GM21529 (cell line): ENCODE measurements at regions not wholly inside any gene's neighbourhood (a gene's known extent, or its start where the extent isn't known, plus 50 kb on each side); places are given as distances from the start of the nearest gene placed in this dataset.
"Not testable (repeated sequence)": the region's sequence is repeated elsewhere in the genome, so short reads cannot be mapped to it uniquely, and the experiment has no call there.

Experiments
- ATAC-seq: cut with Tn5 transposase; IDR thresholded peaks from one replicate; pipeline ENCODE4 v1.9.1; 2021; ENCODE audit not compliant: unreplicated experiment

DNA sequence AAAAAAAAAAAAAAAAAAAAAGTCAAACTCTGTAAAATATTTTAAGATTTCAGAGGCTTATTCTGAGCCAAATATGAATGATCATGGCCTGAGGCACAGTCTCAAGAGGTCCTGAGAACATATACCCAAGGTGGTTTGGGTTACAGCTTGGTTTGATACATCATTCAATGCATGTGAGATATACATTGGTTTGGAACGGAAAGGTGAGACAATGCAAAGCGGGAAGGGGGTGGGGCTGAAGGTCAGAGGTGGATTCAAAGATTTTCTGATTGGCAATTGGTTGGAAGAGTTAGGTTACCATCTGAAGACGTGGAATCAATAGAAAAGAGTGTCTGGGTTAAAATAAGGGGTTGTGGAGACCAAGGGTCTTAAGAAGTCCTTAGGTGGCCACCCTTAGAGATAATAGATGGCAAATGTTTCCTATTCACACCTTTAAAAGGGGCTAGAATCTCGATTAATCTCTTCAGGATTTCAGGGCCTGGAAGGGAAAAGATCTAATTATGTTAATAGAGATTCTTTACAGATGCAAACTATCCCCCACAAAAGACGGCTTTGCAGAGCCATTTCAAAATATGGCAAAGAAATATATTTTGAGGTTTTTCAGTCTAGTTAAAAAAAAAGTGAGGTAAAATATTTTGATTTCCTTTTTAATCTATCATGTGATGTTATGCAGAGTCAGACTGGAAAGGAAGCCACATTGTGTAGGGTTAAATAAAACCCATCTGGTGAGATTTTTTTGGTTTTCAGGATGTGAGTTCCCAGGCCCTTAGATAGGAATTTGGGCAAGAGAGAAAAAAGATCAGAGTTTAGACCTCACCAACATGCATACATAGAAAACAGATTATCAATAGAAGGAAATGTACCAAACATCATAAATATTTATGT, 173.8 kb upstream of the CNOT2 start:
- no peak for ATAC-seq

DNA sequence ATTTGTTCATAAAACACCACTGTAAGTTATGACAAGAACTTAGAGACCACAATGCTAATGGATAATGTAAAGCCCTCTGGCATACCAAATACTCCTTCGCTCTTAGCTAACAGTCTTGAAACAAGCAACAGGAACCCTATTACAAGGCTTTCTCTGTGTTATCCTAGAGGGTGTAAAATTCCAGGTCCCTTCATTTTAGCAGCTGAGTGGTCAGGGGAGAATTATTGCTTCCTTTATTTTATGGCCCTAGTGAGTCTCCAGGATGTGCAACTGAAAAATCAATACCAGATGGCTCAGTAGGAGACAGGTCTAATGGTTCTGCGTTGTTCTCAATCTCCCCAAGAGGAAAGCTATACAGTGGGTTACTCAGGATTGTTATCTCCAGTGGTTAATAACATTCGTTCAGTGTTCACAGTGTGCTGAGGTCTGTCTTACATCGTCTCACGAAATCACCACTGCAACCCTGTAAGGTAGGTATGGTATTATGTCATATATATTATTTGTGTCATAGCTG, 172.7 kb upstream of the CNOT2 start:
- ATAC-seq, result no peak

DNA sequence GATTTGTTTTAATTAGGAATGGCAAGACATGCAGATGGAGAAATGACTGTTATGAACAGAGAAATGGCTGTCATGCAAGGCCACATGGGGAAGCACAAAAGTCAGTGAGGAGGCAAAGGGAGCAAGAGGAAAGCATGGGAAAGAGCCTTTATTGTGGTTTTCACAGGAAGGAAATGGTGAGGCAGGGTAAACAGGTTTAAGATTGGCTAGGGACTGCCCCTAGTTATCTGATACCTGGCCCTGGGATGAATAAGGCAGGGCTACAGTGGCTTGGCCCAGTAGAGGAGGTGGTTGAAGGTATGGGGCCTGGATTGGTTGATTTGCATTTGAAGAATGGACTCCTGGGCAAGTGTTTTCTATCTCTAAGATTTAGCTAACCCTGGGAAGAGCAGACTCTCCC, 168.7 kb upstream of the CNOT2 start:
- ATAC-seq, result no peak

DNA sequence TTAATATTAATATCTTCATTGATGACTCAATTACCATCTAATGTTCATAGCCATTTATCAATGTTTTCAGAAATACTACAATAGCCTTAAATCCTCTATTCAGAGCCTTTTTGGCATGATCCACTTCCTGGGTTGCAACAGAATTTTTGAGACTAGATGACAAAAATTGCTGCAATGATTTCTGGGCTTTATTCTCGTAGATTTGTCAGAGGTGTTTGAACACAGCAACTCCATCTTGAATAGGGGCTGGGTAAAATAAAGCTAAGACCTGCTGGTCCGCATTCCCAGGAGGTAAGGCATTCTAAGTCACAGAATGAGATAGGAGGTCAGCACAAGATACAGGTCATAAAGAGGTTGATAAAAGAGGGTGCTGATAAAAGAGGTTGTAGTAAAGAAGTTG, 165.8 kb upstream of the CNOT2 start:
- no peak for ATAC-seq

DNA sequence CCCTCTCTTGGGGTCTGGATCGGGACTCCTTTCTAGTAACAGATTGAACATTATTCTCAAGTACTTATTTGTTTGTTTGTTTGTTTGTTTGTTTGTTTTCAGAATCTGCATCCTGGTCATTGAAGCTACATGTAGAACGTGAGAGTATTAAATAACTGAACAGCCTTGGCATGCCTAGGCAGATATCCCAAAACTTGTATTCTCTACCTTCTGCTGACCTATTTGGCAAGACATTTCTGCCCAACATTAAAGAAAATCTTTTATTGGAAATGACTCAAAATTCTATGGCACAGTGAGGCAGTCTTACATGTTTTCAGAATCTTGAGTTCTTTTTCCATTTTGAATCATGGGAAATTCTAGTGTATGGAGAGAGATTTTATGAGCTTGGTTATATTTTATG, 165.1 kb upstream of the CNOT2 start:
- no peak for ATAC-seq

DNA sequence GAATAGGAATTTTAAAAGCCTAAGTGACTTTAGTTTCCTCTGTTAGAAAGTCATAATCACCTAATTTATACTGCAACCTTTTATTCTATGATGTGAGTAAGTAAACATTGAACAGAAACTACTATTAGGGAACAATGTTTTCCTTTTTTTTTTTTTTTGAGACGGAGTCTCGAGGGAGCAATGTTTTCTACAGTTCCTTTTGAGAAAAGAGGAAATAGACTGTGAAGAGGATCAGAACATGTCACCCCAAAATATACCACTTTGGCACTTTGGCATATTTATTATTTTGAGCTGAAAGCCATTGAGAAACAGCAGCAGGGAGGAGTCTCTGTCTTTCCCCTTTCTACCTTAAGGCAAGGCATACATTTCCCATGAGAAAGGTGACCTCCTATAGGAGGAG, 162.7 kb upstream of the CNOT2 start:
- no peak for ATAC-seq

DNA sequence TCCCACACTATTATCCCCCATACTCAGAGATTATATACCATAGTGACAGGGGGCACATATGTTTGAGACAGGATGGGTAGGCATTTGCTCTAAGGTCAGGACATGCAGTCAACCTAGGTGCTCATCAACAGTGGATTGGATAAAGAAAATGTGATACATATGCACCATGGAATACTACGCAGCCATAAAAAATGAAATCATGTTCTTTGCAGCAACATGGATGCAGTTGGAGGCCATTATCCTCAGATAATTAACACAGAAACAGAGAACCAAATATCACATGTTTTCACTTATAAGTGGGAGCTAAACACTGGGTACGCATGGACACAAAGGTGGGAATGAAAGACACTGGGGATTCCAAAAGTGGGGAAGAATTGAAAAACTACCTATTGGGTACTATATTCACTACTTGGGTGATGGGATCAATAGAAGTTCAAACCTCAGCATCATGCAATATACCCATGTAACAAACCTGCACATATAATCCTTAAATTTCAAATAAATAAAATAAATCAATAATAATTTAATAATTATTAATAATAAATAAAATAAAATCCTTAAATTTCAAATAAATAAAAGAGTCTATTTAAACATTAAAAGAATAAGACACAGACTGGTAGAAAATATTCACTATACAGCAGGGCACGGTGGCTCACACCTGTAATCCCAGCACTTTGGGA, 160.1 kb upstream of the CNOT2 start:
- ATAC-seq, result no peak

DNA sequence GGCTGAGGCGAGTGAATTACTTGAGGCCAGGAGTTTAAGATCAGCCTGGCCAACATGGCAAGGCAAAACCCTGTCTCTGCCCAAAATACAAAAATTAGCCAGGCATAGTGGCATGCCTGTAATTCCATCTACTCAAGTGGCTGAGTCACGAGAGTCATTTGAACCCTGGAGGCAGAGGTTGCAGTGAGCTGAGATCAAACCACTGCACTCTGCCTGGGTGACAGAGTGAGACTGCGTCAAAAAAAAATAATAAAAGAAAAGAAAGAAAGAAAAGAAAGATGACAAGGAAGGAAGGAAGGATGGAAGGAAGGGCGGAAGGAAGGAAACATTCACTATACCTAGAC, 159.6 kb upstream of the CNOT2 start:
- no peak for ATAC-seq

DNA sequence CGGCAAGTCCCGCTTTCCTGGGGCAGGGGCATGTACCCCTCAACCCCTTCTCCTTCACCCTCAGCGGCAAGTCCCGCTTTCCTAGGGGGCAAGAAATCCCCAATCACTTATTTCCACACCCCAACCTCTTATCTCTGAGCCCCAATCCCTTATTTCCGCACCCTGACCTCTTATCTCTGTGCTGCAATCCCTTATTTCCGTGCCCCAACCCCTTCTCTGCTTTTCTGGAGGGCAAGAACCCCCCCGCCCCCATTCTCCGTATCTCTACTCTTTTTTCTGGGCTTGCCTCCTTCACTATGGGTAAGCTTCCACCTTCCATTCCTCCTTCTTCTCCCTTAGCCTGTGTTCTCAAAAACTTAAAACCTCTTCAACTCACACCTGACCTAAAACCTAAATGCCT, 156.9 kb upstream of the CNOT2 start:
- not testable (repeated sequence) for ATAC-seq

DNA sequence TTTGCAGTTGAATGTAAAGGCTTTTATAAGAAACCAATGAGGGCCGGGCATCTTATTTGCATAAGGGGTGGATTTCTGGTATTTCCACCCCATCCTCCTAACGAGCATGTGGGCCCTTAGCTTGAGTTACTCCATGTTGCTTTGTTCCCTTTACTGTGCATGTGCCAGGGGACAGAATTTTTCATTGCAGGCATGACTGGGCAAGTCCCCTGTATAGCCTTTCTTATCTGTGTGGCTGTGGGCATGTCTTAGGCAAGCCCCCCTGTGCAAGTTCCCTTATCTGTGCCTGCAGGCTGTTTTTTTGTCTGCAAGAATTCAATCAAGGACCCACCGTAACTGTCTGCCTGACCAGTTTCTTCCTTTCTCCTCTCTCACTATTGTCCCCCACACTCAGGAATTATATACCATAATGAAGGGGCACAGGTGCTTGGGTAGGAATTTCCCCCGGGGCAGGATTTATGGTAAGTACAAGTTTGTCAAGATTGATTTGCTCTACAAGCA, 152.2 kb upstream of the CNOT2 start:
- ATAC-seq, result no peak

DNA sequence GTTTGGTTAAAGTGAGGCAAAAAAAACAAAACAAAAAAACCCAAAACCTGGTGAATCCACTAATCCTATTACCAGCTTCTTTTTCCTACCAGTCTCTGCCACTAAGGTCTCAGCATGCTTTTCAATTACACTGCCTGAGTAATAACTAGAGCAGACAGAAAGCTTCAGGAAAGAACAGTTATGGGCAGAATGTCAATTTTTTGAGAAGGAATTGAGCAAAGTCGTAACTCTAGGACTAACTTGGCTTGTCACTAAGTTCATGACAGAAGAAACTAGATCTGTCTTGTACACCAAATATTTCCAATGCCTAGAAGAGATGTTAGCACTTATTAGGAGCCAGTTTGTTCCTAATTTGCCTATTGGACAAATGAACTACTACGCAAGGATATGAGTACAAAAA, 148.8 kb upstream of the CNOT2 start:
- no peak for ATAC-seq

DNA sequence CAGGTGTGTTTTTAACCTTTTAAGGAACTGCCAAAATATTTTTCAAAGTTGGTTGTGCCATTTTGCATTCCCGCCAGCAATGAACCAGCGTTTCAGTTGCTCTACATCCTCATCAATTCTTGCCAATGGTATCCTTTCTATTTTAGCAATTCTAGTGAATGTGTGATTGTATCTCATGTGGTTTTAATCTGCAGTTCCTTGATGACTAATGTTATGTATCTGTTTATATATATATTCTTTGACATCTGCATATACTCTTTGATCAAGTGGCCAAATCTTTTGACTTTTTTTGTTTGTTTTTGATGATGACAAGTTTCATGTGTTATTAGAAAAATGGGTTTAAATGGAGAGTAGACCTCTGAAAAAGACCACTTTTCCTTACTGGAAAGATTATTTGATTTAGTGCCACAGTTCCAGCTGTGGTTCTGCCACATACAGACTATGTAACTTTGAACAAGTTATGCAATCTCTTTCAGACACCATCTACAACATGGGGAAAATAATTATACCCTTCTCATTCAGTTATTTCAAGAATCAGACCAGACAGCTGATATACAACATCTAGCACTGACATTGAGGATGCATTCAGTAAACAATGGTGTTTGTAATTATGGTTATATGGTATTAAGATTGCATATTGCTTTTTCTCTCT, 146.3 kb upstream of the CNOT2 start:
- no peak for ATAC-seq

DNA sequence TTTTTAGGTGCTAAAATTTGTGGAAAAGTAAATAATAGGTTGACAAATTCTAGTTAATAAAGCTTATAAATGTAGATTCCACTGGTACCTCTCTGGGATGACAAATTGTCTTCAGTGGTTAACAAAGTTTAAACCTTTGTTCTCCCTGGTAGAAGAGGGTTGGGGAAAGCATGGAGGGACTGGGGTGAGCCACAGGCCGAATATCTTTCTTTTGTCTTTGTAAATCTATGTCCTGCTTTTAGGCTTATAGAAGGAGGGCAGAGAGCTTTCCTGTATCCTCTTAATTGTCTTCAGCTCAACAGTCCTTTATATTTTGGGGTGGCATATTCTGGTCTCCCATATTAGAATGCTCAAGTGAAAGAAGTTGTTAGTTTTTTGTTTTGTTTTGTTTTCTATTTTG, 142.2 kb upstream of the CNOT2 start:
- ATAC-seq, result no peak

DNA sequence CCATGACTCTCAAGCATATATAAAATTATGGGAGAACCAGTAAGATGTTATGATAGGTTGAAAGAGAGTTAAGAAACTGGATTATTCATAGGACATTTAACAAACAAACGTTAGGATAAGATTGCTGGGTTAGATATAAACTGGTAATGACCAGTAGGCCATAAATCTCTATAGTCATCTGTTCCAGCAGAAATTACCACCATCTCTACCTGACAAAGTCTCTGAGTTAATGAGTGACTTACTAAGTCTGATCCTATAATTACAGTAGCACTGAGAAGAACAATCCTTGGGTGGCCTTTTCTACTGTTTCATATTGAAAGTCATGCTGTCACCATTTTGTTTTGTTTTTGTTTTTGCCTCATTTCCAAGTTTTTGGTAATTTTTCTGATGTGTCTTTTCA, 136.9 kb upstream of the CNOT2 start:
- no peak for ATAC-seq

DNA sequence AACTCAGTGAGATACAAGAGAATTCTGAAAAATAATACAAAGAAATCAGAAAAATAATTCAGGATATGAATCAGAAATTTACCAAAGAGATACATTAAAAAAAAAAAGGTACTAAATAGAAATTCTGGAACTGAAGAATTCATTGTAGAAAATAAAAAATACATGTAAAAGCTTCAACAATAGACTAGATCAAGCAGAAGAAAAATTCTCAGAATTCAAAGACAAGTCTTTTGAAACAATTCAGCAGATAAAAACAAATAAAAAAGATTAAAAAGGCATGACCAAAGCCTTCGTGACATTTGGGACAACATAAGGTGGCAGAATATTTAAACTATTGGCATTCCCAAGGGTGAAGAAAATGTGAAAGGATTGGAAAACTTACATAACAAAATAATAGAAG, 133.1 kb upstream of the CNOT2 start:
- no peak for ATAC-seq

DNA sequence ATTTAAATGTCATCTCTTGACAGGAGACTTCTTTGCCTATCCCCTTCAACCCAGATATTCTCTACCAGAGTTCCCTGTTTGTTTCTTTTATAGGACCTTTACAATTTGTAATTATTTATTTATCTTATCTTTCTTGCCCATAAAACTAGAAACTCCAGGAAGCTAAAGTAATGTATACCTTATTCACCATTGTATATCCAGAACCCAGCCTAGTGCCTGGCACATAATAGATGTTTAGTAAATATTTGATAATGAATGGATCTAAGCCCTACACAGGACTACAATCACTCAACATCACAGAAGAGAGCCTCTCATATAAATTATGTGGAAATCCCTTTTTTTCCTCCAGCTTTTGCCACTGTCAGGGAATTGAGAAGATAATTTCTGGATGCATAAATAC, 125.6 kb upstream of the CNOT2 start:
- ATAC-seq, result no peak

DNA sequence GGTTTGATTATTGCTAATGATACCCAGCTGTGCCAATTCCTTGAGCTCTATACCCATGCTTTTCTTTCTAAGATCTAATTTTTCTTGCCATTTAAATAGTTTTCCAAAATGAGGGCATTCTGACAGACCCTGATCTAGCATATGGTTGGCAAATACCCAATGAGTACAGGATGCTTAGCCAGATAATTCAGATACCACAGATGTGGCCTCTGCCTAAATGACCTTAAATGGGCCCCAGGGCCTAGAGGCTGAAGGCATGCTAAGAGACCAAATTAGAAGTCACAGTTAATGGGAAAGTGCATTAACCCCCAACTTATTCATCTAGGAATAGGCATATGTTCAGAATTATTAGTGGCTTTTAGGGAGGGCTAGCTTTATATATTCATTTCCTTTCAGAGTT, 122.3 kb upstream of the CNOT2 start:
- no peak for ATAC-seq

DNA sequence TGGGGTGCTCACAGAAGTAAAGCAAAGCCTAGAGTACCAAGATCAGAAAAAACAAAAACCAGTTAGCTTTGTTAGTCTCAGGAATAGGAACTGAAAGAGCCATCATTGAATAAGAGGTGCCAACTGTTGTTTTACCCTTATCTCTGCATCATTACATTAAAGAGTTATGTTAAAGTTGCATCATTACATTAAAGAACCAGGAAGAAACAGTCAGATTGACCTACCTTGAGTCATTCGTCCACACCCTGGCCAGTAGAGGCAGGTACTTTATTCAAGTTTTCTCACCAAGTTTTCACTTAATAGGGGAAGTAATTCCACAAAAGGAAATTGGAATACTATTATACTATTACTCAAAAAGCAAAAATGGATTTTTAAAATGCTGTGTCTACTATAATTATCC, 121.7 kb upstream of the CNOT2 start:
- ATAC-seq, result no peak

DNA sequence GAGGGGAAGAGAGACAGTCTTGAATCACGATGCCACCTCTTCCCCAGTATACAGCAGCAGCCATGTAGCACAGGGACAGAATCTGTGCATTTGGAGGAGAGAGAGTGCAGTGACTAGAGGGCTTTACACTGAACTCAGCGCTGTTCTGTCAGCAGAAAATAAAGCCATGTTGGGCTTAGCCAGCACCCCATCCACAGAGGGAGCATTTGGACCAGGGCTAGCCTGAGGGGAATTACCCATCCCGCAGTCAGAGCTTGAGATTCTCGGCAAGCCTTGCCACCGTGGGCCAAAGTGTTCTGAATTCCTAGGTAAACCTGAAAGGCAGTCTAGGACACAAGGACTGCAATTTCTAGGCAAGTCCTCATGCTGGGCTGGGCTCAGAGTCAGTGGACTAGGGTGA, 120.4 kb upstream of the CNOT2 start:
- no peak for ATAC-seq

DNA sequence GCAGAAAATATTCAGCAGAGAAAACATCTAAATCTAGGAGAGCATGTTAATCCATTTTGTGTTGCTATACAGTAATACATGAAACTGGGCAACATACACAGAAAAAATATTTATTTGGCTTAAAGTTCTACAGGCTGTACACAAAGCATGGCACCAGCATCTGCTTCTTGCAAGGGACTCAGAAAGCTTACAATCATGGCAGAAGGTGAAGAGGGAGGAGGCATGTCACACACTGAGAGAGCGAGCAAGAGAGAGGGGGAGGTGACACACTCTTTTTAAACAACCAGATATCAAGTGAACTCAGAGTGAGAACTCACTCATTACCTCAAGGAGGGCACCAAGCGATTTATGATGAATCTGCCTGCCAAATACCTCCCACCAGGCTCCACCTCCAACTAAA, 94.2 kb upstream of the CNOT2 start:
- ATAC-seq, result no peak

DNA sequence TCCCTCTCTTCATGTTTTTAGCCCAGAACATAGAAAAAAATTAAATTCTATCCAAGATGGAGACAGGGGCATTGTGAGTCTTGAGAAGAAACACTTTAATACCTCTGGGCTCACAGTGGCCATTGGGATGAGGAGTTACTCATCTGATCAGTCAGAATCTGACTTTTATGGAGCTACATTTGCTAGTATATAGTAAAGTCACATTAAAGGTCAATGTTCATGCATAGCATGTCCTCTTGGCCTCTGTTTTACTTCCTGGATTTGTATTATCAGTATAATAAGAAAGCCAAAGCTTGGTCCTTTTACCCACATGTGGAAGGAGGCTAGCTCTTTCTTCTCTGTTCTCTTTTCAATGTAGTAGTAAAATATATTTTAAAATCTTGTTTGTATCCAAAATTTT, 93.6 kb upstream of the CNOT2 start:
- ATAC-seq, result no peak

DNA sequence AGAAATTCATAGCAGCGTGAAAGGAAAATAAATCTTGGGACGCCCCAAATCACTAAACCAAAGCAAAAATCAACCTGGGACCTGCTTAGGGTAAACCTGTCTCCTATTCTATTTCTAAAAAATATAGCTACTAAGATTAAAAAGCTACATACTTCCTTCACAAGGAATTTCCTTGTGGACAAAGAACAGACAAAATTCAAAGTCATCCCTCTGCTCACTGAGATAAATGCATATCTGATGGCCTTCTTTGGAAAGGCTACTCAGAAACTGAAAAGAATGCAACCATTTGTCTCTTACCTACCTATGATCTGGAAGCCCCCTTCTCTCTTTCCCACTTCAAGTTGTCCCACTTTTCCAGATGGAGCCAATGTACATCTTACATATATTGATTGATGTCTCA, 93.0 kb upstream of the CNOT2 start:
- no peak for ATAC-seq
